Astrocyte of the cerebellum (primary cell): ENCODE measurements at regions not wholly inside any gene's neighbourhood (a gene's known extent, or its start where the extent isn't known, plus 50 kb on each side); places are given as distances from the start of the nearest gene placed in this dataset.
"Not testable (repeated sequence)": the region's sequence is repeated elsewhere in the genome, so short reads cannot be mapped to it uniquely, and the experiment has no call there.

Source experiments
- DNase-seq: peaks from one replicate; pipeline ENCODE4 v3.0.0-alpha.2; 2011; ENCODE audit warnings: low read depth
- H3K4me3 ChIP-seq: 2 replicates; pipeline ENCODE4 v1.5.1; 2011; ENCODE audit warnings: mild to moderate bottlenecking, low read depth, low read length, moderate library complexity
- CTCF ChIP-seq: IDR thresholded peaks from 2 replicates; pipeline ENCODE4 v1.5.1; 2012; ENCODE audit warnings: low read length, low read depth, moderate library complexity, mild to moderate bottlenecking; ENCODE audit errors: missing control alignments
- in situ Hi-C: cut with HindIII; loops from 2 replicates; pipeline ENCODE4 v1.10.0; 2017; ENCODE audit warnings: low sequenced_read_pairs

- DNase-seq = no peak
- in situ Hi-C loops = no loop called here
- no peak for TF ChIP-seq CTCF
- no peak overlapping the region for H3K4me3 ChIP-seq
These were observed 105.2 kb downstream of the OLFM1 start for GRCh38 chr9:135192686-135193085.

- DNase-seq, in situ Hi-C loops, H3K4me3 ChIP-seq: not testable (repeated sequence)
These were observed 108.5 kb downstream of the OLFM1 start for GRCh38 chr9:135195975-135196374.

- no peak overlapping the region for H3K4me3 ChIP-seq
- no peak for TF ChIP-seq CTCF
- DNase-seq = no peak
- in situ Hi-C loops = no loop called here
These were observed 109.0 kb downstream of the OLFM1 start for GRCh38 chr9:135196474-135196873.

GRCh38 chr9:135198144-135198543 is 110.7 kb downstream of the OLFM1 start:
- no peak overlapping the region for H3K4me3 ChIP-seq
- no peak for TF ChIP-seq CTCF
- DNase-seq = no peak
- in situ Hi-C loops = no loop called here

- no peak for DNase-seq
- H3K4me3 ChIP-seq = no peak overlapping the region
- no peak for TF ChIP-seq CTCF
- in situ Hi-C loops = no loop called here
These were observed 111.3 kb downstream of the OLFM1 start for GRCh38 chr9:135198586-135199285.

GRCh38 chr9:135199489-135199888 is 112.0 kb downstream of the OLFM1 start:
- no peak for TF ChIP-seq CTCF
- H3K4me3 ChIP-seq = no peak overlapping the region
- no peak for DNase-seq
- in situ Hi-C loops = no loop called here

- H3K4me3 ChIP-seq = no peak overlapping the region
- in situ Hi-C loops = no loop called here
- TF ChIP-seq CTCF = no peak
These were observed 114.2 kb downstream of the OLFM1 start for GRCh38 chr9:135201711-135202110.

More at GRCh38 chr9:135201711-135202110, 114.2 kb downstream of the OLFM1 start:
- DNase-seq = no peak
